PC-9 (cell line): ENCODE measurements at regions not wholly inside any gene's neighbourhood (a gene's known extent, or its start where the extent isn't known, plus 50 kb on each side); places are given as distances from the start of the nearest gene placed in this dataset.

Experiments used
- CTCF ChIP-seq: fragments of 200-600 bp; sonication (generic); conservative IDR thresholded peaks from 2 replicates; pipeline ENCODE4 v1.6.1; 2017; ENCODE audit warnings: mixed run types, antibody characterized with exemption, mild to moderate bottlenecking, moderate library complexity
- EZH2 ChIP-seq: fragments of 200-600 bp; sonication (generic); IDR thresholded peaks from 2 replicates; pipeline ENCODE4 v1.8.0; 2017; ENCODE audit warnings: antibody characterized with exemption, low read depth

- no peak for TF ChIP-seq CTCF
- TF ChIP-seq EZH2: no peak
Observed at GRCh38 chr13:54934121-54934520, 1905.5 kb downstream of the OLFM4 start.
